GM12873 (cell line): ENCODE measurements at regions not wholly inside any gene's neighbourhood (a gene's known extent, or its start where the extent isn't known, plus 50 kb on each side); places are given as distances from the start of the nearest gene placed in this dataset.

Source experiments
- CTCF ChIP-seq: IDR thresholded peaks from 2 replicates; pipeline ENCODE4 v1.5.1; 2012; ENCODE audit warnings: low read depth, mild to moderate bottlenecking, moderate library complexity, low read length, control low read depth; ENCODE audit not compliant: insufficient read depth; ENCODE audit errors: missing control alignments

GRCh38 chr5:142259758-142260157, 65.1 kb downstream of the SPRY4 start:
- no peak for TF ChIP-seq CTCF

- TF ChIP-seq CTCF, result no peak
Measured at GRCh38 chr5:142255831-142256230, 69.0 kb downstream of the SPRY4 start.

GRCh38 chr5:142254431-142254830, 70.4 kb downstream of the SPRY4 start:
- TF ChIP-seq CTCF, result no peak

DNA sequence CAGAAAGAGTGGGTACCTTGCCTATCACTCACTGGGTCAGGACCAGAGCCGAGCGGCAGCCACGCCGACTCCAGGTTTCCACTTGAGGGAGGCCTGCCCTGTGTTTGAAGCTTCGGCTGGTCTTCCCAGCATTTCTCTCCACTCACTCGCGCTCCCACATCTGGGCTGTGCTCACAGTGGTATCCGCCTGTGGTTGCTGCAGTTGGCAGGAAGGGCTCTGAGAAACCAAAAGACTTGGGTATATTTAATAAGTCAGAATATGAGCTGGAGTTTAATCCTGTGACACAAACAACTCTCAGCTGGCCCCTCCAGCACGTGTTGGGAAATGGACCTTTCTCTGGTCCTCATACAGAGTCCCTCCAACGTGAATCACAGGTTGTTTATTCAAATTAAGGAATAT, 70.9 kb downstream of the SPRY4 start:
- no peak for TF ChIP-seq CTCF

- TF ChIP-seq CTCF, result no peak
Measured at GRCh38 chr5:142250119-142250518, 74.7 kb downstream of the SPRY4 start.

DNA sequence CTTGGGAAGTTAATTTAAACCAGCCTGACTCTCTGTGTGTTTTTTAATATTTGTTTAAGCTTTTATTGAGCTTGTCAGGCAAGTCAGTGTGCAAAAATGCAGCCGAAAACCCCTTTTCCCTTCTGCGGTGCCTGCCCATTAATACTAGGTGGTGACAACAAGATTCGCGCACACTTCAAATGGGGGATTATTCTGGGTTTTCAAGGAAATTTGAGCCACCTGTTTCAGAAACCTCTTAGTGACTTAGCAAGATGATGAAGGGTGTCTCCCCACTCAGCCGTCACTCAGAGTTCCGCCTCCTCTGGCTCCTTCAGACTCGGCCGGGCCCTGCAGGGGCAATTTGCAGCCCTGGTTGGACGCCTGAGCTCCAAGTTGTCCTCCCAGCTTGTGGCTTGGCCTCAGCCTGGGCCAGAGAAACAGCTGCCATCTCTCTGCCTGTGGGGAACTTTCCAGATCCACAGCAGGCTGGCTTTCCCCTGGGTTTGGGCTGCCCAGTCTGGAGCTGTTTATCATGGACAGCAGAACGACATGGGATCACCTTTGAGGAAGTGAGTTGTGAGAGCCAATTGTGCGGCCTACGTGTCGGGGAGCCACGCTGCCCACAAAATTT, 75.9 kb downstream of the SPRY4 start:
- TF ChIP-seq CTCF, result no peak

DNA sequence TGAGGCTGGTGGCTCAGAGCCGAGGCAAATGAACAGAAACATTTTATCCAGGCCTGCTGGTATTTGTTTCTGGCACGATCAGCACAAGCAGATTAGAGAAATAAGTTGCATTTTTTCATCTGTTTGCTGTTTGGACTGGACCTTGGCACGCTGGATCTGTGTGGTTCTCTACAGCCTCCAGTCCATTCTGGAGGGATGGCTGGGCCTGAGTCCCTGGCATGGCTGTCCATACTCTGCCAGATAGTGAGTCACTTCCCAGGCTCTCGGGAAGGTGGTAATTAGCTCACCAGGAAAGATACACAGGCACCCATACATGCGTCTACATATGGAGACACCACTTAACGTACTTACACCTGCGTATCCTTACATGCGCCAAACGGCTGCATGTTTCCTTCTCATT, 78.6 kb downstream of the SPRY4 start:
- TF ChIP-seq CTCF, result no peak
